BE2C (cell line): ENCODE measurements at regions not wholly inside any gene's neighbourhood (a gene's known extent, or its start where the extent isn't known, plus 50 kb on each side); places are given as distances from the start of the nearest gene placed in this dataset.

Source experiments
- DNase-seq: peaks from one replicate; pipeline ENCODE4 v3.0.0-alpha.2; 2020
- H3K27me3 ChIP-seq: fragments of 250-450 bp; sonication (Bioruptor Pico); 2 replicates; pipeline ENCODE4 v1.5.1; 2020; ENCODE audit warnings: mild to moderate bottlenecking
- H3K36me3 ChIP-seq: fragments of 250-450 bp; sonication (Bioruptor Pico); 2 replicates; pipeline ENCODE4 v1.5.1; 2020; ENCODE audit warnings: mild to moderate bottlenecking
- H3K4me1 ChIP-seq: fragments of 250-450 bp; sonication (Bioruptor Pico); 2 replicates; pipeline ENCODE4 v1.5.1; 2020
- H3K4me3 ChIP-seq: 2 replicates; pipeline ENCODE4 v1.5.1; 2011; ENCODE audit warnings: low read depth, low read length
- H3K9me3 ChIP-seq: fragments of 250-450 bp; sonication (Bioruptor Pico); 2 replicates; pipeline ENCODE4 v1.5.1; 2020
- TF ChIP-seq, protein P1 (sequence below): IDR thresholded peaks from 2 replicates; pipeline ENCODE4 v1.5.1; 2012; ENCODE audit warnings: mild to moderate bottlenecking, low read depth, low read length

DNA sequence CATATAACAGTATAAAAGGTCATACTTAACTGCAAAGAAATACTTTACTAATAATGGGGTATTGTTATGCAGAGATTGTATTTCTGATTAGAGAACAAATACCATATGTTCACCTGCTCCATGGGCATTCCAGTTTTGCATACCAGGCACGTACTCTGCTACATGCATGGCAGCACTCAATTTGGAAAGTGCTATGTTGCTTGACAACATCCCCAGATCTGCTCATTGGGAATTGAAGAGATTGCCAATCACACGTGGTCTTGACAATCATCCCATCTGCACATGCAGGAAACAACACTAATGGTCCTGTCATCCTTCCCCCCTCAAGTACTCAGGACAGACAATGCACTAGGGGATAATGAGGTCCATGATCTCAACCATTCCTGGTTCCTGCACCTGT is 63.4 kb upstream of the PDE4B start:
- H3K27me3 ChIP-seq, result no peaks in the 10 kb centered on the region
- H3K9me3 ChIP-seq, result no peaks in the 10 kb centered on the region
- no peaks in the 10 kb centered on the region for H3K4me1 ChIP-seq
- no peak for DNase-seq
- H3K36me3 ChIP-seq, result no peaks in the 10 kb centered on the region
- no peak overlapping the region for H3K4me3 ChIP-seq
- TF ChIP-seq, protein P1, sequence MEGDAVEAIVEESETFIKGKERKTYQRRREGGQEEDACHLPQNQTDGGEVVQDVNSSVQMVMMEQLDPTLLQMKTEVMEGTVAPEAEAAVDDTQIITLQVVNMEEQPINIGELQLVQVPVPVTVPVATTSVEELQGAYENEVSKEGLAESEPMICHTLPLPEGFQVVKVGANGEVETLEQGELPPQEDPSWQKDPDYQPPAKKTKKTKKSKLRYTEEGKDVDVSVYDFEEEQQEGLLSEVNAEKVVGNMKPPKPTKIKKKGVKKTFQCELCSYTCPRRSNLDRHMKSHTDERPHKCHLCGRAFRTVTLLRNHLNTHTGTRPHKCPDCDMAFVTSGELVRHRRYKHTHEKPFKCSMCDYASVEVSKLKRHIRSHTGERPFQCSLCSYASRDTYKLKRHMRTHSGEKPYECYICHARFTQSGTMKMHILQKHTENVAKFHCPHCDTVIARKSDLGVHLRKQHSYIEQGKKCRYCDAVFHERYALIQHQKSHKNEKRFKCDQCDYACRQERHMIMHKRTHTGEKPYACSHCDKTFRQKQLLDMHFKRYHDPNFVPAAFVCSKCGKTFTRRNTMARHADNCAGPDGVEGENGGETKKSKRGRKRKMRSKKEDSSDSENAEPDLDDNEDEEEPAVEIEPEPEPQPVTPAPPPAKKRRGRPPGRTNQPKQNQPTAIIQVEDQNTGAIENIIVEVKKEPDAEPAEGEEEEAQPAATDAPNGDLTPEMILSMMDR, result no peak

DNA sequence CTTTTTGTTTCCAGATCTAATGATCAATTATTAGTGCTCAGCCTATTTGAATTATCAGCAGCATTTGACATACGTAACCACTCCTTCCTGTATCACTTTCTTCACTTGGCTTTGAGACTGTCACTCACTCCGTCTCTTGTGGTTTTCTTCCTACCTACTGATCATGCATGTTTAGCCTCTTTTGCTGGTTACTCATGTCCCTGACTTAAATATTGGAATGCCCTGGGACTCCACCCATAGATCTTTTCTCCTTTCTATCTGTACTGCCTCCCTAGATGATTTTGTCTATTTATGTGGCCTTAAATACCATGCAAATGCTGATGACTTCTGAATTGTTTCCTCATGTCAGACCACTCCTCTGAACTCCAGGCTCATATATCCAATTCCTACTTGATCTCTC is 57.7 kb upstream of the PDE4B start:
- no peaks in the 10 kb centered on the region for H3K9me3 ChIP-seq
- H3K4me1 ChIP-seq, result no peaks in the 10 kb centered on the region
- no peaks in the 10 kb centered on the region for H3K27me3 ChIP-seq
- no peak overlapping the region for H3K4me3 ChIP-seq
- no peaks in the 10 kb centered on the region for H3K36me3 ChIP-seq
- no peak for DNase-seq
- TF ChIP-seq, protein P1, result no peak

DNA sequence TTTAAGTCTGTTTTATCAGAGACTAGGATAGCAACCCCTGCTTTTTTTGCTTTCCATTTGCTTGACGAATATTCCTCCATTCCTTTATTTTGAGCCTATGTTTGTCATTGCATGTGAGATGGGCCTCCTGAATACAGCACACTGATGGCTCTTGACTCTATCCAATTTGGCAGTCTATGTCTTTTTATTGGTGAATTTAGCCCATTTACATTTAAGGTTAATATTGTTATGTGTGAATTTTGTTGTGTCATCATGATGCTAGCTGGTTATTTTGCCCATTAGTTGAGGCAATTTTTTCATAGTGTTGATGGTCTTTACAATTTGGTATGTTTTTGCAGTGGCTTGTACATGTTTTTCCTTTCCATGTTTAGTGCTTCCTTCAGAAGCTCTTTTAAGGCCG is 50.7 kb upstream of the PDE4B start:
- no peak for DNase-seq
- TF ChIP-seq, protein P1, result no peak
- no peaks in the 10 kb centered on the region for H3K36me3 ChIP-seq

More for the DNA sequence above, 50.7 kb upstream of the PDE4B start:
- Histone ChIP-seq H3K9me3 (no peaks in the 10 kb centered on the region), H3K4me3 (no peak overlapping the region), H3K4me1 (no peaks in the 10 kb centered on the region), H3K27me3 (no peaks in the 10 kb centered on the region)
